ENCODE measurements at regions not wholly inside any gene's neighbourhood (a gene's known extent, or its start where the extent isn't known, plus 50 kb on each side); places are given as distances from the start of the nearest gene placed in this dataset.

GRCh38 chr4:14646831-14647230 lies 355.4 kb upstream of the CPEB2 start:
- DNase-seq: no peak

GRCh38 chr4:14650127-14650526 lies 352.2 kb upstream of the CPEB2 start:
- DNase-seq: no peak

GRCh38 chr4:14652522-14652921 lies 349.8 kb upstream of the CPEB2 start:
- DNase-seq: no peak

GRCh38 chr4:14653338-14653737 lies 348.9 kb upstream of the CPEB2 start:
- DNase-seq: no peak

GRCh38 chr4:14659286-14659685 lies 343.0 kb upstream of the CPEB2 start:
- DNase-seq: no peak

GRCh38 chr4:14667624-14668151 lies 334.6 kb upstream of the CPEB2 start:
- DNase-seq: peak in 1 of 14 donors; percentile 2

- no peak for DNase-seq
Measured at GRCh38 chr4:14668296-14668695, 334.0 kb upstream of the CPEB2 start.

- DNase-seq: no peak
Measured at GRCh38 chr4:14669371-14669770, 332.9 kb upstream of the CPEB2 start.

GRCh38 chr4:14671146-14671545 lies 331.1 kb upstream of the CPEB2 start:
- peak in 1 of 14 donors; percentile 7 for DNase-seq

GRCh38 chr4:14675279-14675985 lies 326.8 kb upstream of the CPEB2 start:
- DNase-seq: no peak

- no peak for DNase-seq
Measured at GRCh38 chr4:14679906-14680305, 322.4 kb upstream of the CPEB2 start.

GRCh38 chr4:14681330-14681729 lies 321.0 kb upstream of the CPEB2 start:
- DNase-seq: no peak

- DNase-seq: no peak
Measured at GRCh38 chr4:14693728-14694127, 308.6 kb upstream of the CPEB2 start.

GRCh38 chr4:14695095-14695845 lies 307.0 kb upstream of the CPEB2 start:
- DNase-seq: no peak

GRCh38 chr4:14700083-14700482 lies 302.2 kb upstream of the CPEB2 start:
- no peak for DNase-seq

GRCh38 chr4:14700544-14700943 lies 301.7 kb upstream of the CPEB2 start:
- no peak for DNase-seq

GRCh38 chr4:14701389-14701788 lies 300.9 kb upstream of the CPEB2 start:
- no peak for DNase-seq

GRCh38 chr4:14701896-14702295 lies 300.4 kb upstream of the CPEB2 start:
- DNase-seq: no peak

GRCh38 chr4:14708574-14708973 lies 293.7 kb upstream of the CPEB2 start:
- DNase-seq: no peak

- DNase-seq: no peak
Measured at GRCh38 chr4:14711259-14711658, 291.0 kb upstream of the CPEB2 start.

- no peak for DNase-seq
Measured at GRCh38 chr4:14716691-14717090, 285.6 kb upstream of the CPEB2 start.

- DNase-seq: no peak
Measured at GRCh38 chr4:14719053-14719452, 283.2 kb upstream of the CPEB2 start.

- no peak for DNase-seq
Measured at GRCh38 chr4:14726441-14726840, 275.8 kb upstream of the CPEB2 start.

GRCh38 chr4:14726877-14727361 lies 275.4 kb upstream of the CPEB2 start:
- DNase-seq: no peak
